B cell (primary cell): ENCODE measurements at regions not wholly inside any gene's neighbourhood (a gene's known extent, or its start where the extent isn't known, plus 50 kb on each side); places are given as distances from the start of the nearest gene placed in this dataset.

Experiments
- CTCF ChIP-seq: fragments of 200-600 bp; IDR thresholded peaks from one replicate; pipeline ENCODE4 v1.8.0; 2022; ENCODE audit warnings: antibody characterized with exemption, mild to moderate bottlenecking
- EZH2 ChIP-seq: IDR thresholded peaks from 2 replicates; pipeline ENCODE4 v1.6.1; 2012; ENCODE audit warnings: borderline replicate concordance, low read depth, mild to moderate bottlenecking, moderate library complexity, low read length; ENCODE audit not compliant: insufficient read depth, poor library complexity, severe bottlenecking

DNA sequence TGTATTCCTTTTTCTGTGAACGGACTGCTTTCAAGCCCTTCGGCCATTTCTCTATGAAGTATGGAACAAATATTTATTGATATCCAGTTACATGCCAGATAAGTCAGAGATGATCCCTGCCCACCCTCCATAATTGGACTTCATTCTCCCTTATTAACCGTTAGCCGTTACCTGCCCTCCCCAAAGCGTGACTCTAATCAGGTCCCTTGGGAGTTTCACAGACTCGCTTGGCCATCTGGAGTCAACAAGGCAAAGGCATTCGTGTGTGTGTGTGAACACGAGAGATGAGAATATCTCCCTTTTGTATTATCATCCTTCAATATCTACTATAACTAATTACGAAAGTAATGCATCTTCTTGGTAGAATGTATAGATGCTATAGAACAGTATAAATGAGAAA, 314.5 kb downstream of the TLE3 start:
- no peak for TF ChIP-seq CTCF
- TF ChIP-seq EZH2 = no peak
